HepG2 (cell line): ENCODE measurements at regions not wholly inside any gene's neighbourhood (a gene's known extent, or its start where the extent isn't known, plus 50 kb on each side); places are given as distances from the start of the nearest gene placed in this dataset.

Source experiments
- ATAC-seq: fragments of 200-7000 bp; cut with Tn5 transposase; 3 replicates; pipeline ENCODE4 v1.9.1; 2020; ENCODE audit warnings: mild to moderate bottlenecking, moderate library complexity
- BruUV-seq: library from RNA; stranded (reverse); fragments of 400-500 nt; replicated peaks from 2 replicates; lab custom pipeline; 2021; lab: Mats Ljungman, UMichigan
- CTCF ChIA-PET: fragments of 300-600 bp; formaldehyde crosslinking; extraction: SDS; loops from one replicate; lab custom pipeline; 2021; ENCODE audit warnings: low total read pairs, inconsistent platforms, low intra/inter-chr PET ratio; lab: Yijun Ruan, JAX
- POLR2A ChIA-PET: fragments of 350-600 bp; sonication (Branson Sonifier 250); formaldehyde crosslinking; loops from one replicate; lab custom pipeline; 2020; ENCODE audit warnings: antibody characterized with exemption, inconsistent platforms; lab: Yijun Ruan, JAX
- DNase-seq: peaks from one replicate; pipeline ENCODE4 v3.0.0-alpha.2; 2015; ENCODE audit warnings: low spot score
- FAIRE-seq: peaks from 3 replicates; lab custom pipeline; 2011; peaks lifted over from hg19 to GRCh38; lab: Jason Lieb, UNC
- H2AFZ ChIP-seq: one replicate; pipeline ENCODE4 v1.6.1; 2011; ENCODE audit warnings: low read length, inconsistent platforms
- H3K27ac ChIP-seq: fragments of 300-600 bp; 3 replicates; pipeline ENCODE4 v1.8.0; 2011; ENCODE audit warnings: mixed run types, mild to moderate bottlenecking, mixed read lengths, low read length, inconsistent platforms; ENCODE audit not compliant: insufficient read depth; ENCODE audit errors: extremely low read length
- H3K27me3 ChIP-seq, 2 experiments: fragments of 200-600 bp in 1 of 2; 2 replicates in 1 of 2; 3 replicates in 1 of 2; pipeline versions ENCODE4 v1.6.0 to v1.8.0; 2011; ENCODE audit warnings: low read length in 2 of 2, mild to moderate bottlenecking in 2 of 2, moderate library complexity in 2 of 2, inconsistent platforms in 1 of 2; ENCODE audit not compliant: insufficient read depth in 2 of 2, control insufficient read depth in 1 of 2
- H3K36me3 ChIP-seq, 2 experiments: fragments of 200-600 bp in 1 of 2; replicated peaks in 1 of 2; 2 replicates in 1 of 2; 3 replicates in 1 of 2; pipeline versions ENCODE4 v1.5.1 to v1.8.0; 2011; ENCODE audit warnings: low read length in 2 of 2, inconsistent platforms in 1 of 2; ENCODE audit not compliant: insufficient read depth in 2 of 2, control insufficient read depth in 1 of 2
- H3K4me1 ChIP-seq: 2 replicates; pipeline ENCODE4 v1.5.1; 2012; ENCODE audit warnings: low read length, inconsistent platforms; ENCODE audit not compliant: insufficient read depth
- H3K4me2 ChIP-seq: 2 replicates; pipeline ENCODE4 v1.6.0; 2011; ENCODE audit warnings: low read depth, low read length, inconsistent platforms
- H3K4me3 ChIP-seq, 3 experiments: fragments of 200-600 bp in 1 of 3; sonication (generic), shearing (Covaris generic) in 1 of 3; replicated peaks in 1 of 3; 2 replicates each; pipeline ENCODE4 v1.5.1; 2011 to 2016; ENCODE audit warnings: low read length in 3 of 3, inconsistent platforms in 2 of 3, low read depth in 2 of 3, mild to moderate bottlenecking in 2 of 3, control low read depth in 1 of 3, mixed read lengths in 1 of 3; ENCODE audit not compliant: insufficient read depth in 1 of 3
- H3K79me2 ChIP-seq: one replicate; pipeline ENCODE4 v1.6.1; 2011; ENCODE audit warnings: low read length, inconsistent platforms; ENCODE audit not compliant: insufficient read depth
- H3K9ac ChIP-seq: 2 replicates; pipeline ENCODE4 v1.6.0; 2011; ENCODE audit warnings: mild to moderate bottlenecking, low read depth, low read length, inconsistent platforms; ENCODE audit not compliant: insufficient read depth
- H3K9me3 ChIP-seq: 2 replicates; pipeline ENCODE4 v1.5.1; 2012; ENCODE audit warnings: mild to moderate bottlenecking, low read length
- H4K20me1 ChIP-seq: 2 replicates; pipeline ENCODE4 v1.6.0; 2011; ENCODE audit warnings: inconsistent platforms, mild to moderate bottlenecking, low read length, moderate library complexity; ENCODE audit not compliant: insufficient read depth
- CHCHD3 ChIP-seq: sonication (generic); formaldehyde crosslinking; IDR thresholded peaks from 2 replicates; pipeline ENCODE4 v1.8.0; 2022; ENCODE audit warnings: mild to moderate bottlenecking, missing genetic modification reagents, moderate library complexity
- EEA1 ChIP-seq: sonication (generic); formaldehyde crosslinking; IDR thresholded peaks from 2 replicates; pipeline ENCODE4 v1.5.1; 2020; ENCODE audit warnings: mild to moderate bottlenecking, missing genetic modification reagents, borderline replicate concordance
- HOXD1 ChIP-seq: sonication (generic); formaldehyde crosslinking; IDR thresholded peaks from 2 replicates; pipeline ENCODE4 v1.5.0; 2020; ENCODE audit warnings: missing genetic modification reagents
- SRSF1 ChIP-seq: fragments of 200-400 bp; formaldehyde crosslinking; optimal IDR thresholded peaks from 2 replicates; pipeline ENCODE3; 2017; ENCODE audit warnings: mild to moderate bottlenecking, low read depth, low read length, moderate library complexity
- ZBTB46 ChIP-seq: sonication (generic); formaldehyde crosslinking; IDR thresholded peaks from 2 replicates; pipeline ENCODE4 v1.4.0; 2020; ENCODE audit warnings: mild to moderate bottlenecking, missing genetic modification reagents, borderline replicate concordance
- ZNF569 ChIP-seq: sonication (generic); formaldehyde crosslinking; IDR thresholded peaks from 2 replicates; pipeline ENCODE4 v1.5.0; 2020; ENCODE audit warnings: mild to moderate bottlenecking, missing genetic modification reagents, moderate library complexity, borderline replicate concordance
- ZNF572 ChIP-seq: sonication (generic); formaldehyde crosslinking; IDR thresholded peaks from 2 replicates; pipeline ENCODE4 v1.5.1; 2020; ENCODE audit warnings: mild to moderate bottlenecking, missing genetic modification reagents
- WGBS: methylation state at CpG from one replicate; pipeline ENCODE4 v1.1.6; 2017; ENCODE audit warnings: low lambda C conversion rate; 5-methylcytosine and 5-hydroxymethylcytosine counted together
- in situ Hi-C: cut with HindIII; loops from 2 replicates; pipeline ENCODE4 v1.10.0; 2017; ENCODE audit warnings: low pct_unique_long_range_greater_than_20kb; ENCODE audit not compliant: extremely low pct_ligation_motif_present
- intact Hi-C: fragments of 100-400 bp; cut with micrococcal nuclease; formaldehyde crosslinking; loops from one replicate; pipeline ENCODE4 v1.10.0; 2022; ENCODE audit not compliant: unreplicated experiment
- TF ChIP-seq, protein P1 (sequence below): sonication (generic); formaldehyde crosslinking; conservative IDR thresholded peaks from 2 replicates; pipeline ENCODE4 v1.4.0; 2020; ENCODE audit warnings: missing genetic modification reagents
- TF ChIP-seq, protein P2 (sequence below): sonication (generic); formaldehyde crosslinking; IDR thresholded peaks from 2 replicates; pipeline ENCODE4 v1.4.0; 2020; ENCODE audit warnings: missing genetic modification reagents; ENCODE audit errors: not compliant biosample characterization
- TF ChIP-seq, protein P3 (sequence below), 2 experiments: IDR thresholded peaks; 2 replicates each; pipeline ENCODE4 v1.6.1; 2011 to 2012; ENCODE audit warnings: low read length in 2 of 2, borderline replicate concordance in 1 of 2, low read depth in 1 of 2, mild to moderate bottlenecking in 1 of 2, moderate library complexity in 1 of 2
- TF ChIP-seq, protein P4 (sequence below): sonication (generic); formaldehyde crosslinking; IDR thresholded peaks from 2 replicates; pipeline ENCODE4 v1.4.0; 2020; ENCODE audit warnings: missing genetic modification reagents, borderline replicate concordance
- TF ChIP-seq, protein P5 (sequence below): sonication (generic); formaldehyde crosslinking; IDR thresholded peaks from 2 replicates; pipeline ENCODE4 v1.4.0; 2020; ENCODE audit warnings: missing genetic modification reagents

DNA sequence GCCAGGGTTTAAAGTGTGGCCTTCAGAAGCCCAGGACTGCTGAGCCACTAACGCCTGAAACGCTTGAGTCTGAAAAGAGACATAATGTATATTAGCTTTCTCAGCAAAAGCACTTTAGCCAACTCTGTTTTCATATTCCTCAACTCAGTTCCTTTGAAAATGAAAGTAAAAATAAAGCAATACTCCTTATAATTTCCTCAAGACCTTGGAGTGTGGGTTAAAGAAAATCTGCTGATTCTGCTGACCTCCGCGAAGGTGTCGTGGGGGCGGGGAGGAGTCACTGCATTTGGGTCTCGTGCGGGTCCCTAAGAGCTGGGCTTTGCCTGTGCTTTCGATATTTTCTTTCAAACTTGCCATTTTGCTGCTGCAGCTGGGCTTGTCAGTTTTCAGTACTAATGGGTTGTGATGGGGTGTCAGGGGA, 142.2 kb upstream of the ARID1B start (continued):
- TF ChIP-seq ZBTB46 (CRISPR knock-in tag): no peak
- TF ChIP-seq, protein P1, sequence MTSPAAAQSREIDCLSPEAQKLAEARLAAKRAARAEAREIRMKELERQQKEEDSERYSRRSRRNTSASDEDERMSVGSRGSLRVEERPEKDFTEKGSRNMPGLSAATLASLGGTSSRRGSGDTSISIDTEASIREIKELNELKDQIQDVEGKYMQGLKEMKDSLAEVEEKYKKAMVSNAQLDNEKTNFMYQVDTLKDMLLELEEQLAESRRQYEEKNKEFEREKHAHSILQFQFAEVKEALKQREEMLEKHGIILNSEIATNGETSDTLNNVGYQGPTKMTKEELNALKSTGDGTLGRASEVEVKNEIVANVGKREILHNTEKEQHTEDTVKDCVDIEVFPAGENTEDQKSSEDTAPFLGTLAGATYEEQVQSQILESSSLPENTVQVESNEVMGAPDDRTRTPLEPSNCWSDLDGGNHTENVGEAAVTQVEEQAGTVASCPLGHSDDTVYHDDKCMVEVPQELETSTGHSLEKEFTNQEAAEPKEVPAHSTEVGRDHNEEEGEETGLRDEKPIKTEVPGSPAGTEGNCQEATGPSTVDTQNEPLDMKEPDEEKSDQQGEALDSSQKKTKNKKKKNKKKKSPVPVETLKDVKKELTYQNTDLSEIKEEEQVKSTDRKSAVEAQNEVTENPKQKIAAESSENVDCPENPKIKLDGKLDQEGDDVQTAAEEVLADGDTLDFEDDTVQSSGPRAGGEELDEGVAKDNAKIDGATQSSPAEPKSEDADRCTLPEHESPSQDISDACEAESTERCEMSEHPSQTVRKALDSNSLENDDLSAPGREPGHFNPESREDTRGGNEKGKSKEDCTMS: no peak
- TF ChIP-seq, all 625 proteins: peak for 0

- Histone ChIP-seq H3K4me3 (no peak overlapping the region), H3K9ac (no peak overlapping the region), H2AFZ (no peak overlapping the region), H3K27me3 (no peaks in the 10 kb centered on the region; a peak in 1 of 5 replicates), H4K20me1 (no peaks in the 10 kb centered on the region), H3K4me2 (no peak overlapping the region), H3K27ac (no peak overlapping the region), H3K9me3 (no peaks in the 10 kb centered on the region), H3K36me3 (no peaks in the 10 kb centered on the region), H3K4me1 (peaks cover 11% of the 10 kb centered on the region), H3K79me2 (no peaks in the 10 kb centered on the region)
- in situ Hi-C loops (no loop called here), intact Hi-C loops (no loop called here)
- 33% methylated on average over 4 of the region's 4 CpGs for WGBS
- no peak for DNase-seq
- CTCF ChIA-PET: no interaction called here
- no peak for FAIRE-seq
- no TSS peak for BruUV-seq
- no peak for ATAC-seq
- POLR2A ChIA-PET: no interaction called here
- TF ChIP-seq, protein P2, sequence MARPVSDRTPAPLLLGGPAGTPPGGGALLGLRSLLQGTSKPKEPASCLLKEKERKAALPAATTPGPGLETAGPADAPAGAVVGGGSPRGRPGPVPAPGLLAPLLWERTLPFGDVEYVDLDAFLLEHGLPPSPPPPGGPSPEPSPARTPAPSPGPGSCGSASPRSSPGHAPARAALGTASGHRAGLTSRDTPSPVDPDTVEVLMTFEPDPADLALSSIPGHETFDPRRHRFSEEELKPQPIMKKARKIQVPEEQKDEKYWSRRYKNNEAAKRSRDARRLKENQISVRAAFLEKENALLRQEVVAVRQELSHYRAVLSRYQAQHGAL: no peak
- TF ChIP-seq SRSF1: no peak
- no peak for TF ChIP-seq EEA1 (CRISPR knock-in tag)
- TF ChIP-seq, protein P3, sequence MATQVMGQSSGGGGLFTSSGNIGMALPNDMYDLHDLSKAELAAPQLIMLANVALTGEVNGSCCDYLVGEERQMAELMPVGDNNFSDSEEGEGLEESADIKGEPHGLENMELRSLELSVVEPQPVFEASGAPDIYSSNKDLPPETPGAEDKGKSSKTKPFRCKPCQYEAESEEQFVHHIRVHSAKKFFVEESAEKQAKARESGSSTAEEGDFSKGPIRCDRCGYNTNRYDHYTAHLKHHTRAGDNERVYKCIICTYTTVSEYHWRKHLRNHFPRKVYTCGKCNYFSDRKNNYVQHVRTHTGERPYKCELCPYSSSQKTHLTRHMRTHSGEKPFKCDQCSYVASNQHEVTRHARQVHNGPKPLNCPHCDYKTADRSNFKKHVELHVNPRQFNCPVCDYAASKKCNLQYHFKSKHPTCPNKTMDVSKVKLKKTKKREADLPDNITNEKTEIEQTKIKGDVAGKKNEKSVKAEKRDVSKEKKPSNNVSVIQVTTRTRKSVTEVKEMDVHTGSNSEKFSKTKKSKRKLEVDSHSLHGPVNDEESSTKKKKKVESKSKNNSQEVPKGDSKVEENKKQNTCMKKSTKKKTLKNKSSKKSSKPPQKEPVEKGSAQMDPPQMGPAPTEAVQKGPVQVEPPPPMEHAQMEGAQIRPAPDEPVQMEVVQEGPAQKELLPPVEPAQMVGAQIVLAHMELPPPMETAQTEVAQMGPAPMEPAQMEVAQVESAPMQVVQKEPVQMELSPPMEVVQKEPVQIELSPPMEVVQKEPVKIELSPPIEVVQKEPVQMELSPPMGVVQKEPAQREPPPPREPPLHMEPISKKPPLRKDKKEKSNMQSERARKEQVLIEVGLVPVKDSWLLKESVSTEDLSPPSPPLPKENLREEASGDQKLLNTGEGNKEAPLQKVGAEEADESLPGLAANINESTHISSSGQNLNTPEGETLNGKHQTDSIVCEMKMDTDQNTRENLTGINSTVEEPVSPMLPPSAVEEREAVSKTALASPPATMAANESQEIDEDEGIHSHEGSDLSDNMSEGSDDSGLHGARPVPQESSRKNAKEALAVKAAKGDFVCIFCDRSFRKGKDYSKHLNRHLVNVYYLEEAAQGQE (IDR thresholded peaks at IDR 0.05; ENCODE audit: borderline replicate concordance in 1 of 2, low read depth in 1 of 2, low read length in 2 of 2): no peak
- no peak for TF ChIP-seq ZNF572 (CRISPR knock-in tag)
- no peak for TF ChIP-seq CHCHD3 (CRISPR knock-in tag)
- TF ChIP-seq ZNF569: no peak
- TF ChIP-seq, protein P4, sequence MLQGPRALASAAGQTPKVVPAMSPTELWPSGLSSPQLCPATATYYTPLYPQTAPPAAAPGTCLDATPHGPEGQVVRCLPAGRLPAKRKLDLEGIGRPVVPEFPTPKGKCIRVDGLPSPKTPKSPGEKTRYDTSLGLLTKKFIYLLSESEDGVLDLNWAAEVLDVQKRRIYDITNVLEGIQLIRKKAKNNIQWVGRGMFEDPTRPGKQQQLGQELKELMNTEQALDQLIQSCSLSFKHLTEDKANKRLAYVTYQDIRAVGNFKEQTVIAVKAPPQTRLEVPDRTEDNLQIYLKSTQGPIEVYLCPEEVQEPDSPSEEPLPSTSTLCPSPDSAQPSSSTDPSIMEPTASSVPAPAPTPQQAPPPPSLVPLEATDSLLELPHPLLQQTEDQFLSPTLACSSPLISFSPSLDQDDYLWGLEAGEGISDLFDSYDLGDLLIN (CRISPR knock-in tag): no peak
- TF ChIP-seq, protein P5, sequence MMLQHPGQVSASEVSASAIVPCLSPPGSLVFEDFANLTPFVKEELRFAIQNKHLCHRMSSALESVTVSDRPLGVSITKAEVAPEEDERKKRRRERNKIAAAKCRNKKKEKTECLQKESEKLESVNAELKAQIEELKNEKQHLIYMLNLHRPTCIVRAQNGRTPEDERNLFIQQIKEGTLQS: no peak
- no peak for TF ChIP-seq HOXD1 (CRISPR knock-in tag)
Measured at GRCh38 chr6:156634048-156634447, 143.1 kb upstream of the ARID1B start.
